ENCODE measurements at regions not wholly inside any gene's neighbourhood (a gene's known extent, or its start where the extent isn't known, plus 50 kb on each side); places are given as distances from the start of the nearest gene placed in this dataset.
"Not testable (repeated sequence)": the region's sequence is repeated elsewhere in the genome, so short reads cannot be mapped to it uniquely, and the experiment has no call there.

- DNase-seq = no peak
Observed at GRCh38 chr4:158958489-158959270, 144.2 kb upstream of the RAPGEF2 start.

DNA sequence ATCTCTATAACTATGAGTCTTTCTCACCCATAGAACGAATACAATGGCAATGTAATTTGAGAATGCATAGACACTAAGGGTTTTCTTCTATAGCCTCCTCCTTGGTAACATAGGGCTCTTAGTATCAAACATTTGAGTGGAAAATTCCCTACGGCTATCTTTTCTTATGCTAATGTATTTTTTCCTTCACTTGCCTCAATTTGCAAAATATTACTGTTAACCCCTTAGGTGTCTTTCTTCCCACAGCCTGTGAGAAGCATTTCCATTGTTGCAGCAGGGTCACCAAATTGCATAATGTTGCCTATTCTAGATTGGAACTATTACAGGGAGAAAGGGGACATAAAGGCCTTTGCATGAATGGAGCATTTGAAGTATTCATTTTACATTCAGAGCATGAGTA is 140.5 kb upstream of the RAPGEF2 start:
- no peak for DNase-seq

- DNase-seq = not testable (repeated sequence)
Observed at GRCh38 chr4:158963282-158963681, 139.6 kb upstream of the RAPGEF2 start.

- no peak for DNase-seq
Observed at GRCh38 chr4:158964114-158964727, 138.7 kb upstream of the RAPGEF2 start.

GRCh38 chr4:158964728-158965124 is 138.2 kb upstream of the RAPGEF2 start:
- no peak for DNase-seq

DNA sequence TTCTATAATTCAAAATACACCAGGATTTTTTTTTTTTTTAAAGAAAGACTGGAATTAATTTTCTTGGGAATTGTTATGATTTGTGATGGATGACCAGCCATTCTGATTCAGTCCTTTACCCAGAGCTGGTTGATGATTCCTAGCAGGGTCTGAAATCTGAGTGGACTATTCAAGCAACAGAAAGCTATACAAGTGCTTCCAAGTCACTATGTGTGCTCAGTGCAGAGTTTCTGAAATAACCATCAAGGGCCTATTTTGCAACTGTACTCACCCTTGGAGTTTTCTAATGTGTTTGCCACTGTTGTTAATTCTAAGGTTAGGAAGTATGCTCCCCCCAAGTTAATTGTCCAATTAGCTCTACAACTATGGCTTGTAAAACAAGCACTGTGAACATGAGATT is 137.7 kb upstream of the RAPGEF2 start:
- DNase-seq = no peak

GRCh38 chr4:158966091-158966490 is 136.8 kb upstream of the RAPGEF2 start:
- no peak for DNase-seq

DNA sequence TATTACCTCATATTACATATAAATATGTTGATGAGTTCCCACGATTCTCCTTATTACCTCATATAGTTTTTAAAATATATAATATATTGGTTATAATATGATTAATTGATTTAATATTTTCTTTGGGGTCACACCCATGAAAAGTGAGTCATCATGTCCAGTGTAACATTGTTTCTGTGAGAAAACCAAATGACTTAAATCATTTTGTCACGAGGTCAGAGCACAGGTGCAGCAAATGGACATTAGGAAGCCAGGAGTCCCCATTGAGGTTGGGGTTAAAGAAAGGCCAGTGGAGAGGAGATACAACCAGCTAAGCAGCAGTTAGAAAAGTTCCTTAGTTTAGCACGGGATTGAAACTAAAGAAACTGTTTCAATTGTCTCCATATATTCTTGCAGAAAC is 133.9 kb upstream of the RAPGEF2 start:
- DNase-seq = no peak

DNA sequence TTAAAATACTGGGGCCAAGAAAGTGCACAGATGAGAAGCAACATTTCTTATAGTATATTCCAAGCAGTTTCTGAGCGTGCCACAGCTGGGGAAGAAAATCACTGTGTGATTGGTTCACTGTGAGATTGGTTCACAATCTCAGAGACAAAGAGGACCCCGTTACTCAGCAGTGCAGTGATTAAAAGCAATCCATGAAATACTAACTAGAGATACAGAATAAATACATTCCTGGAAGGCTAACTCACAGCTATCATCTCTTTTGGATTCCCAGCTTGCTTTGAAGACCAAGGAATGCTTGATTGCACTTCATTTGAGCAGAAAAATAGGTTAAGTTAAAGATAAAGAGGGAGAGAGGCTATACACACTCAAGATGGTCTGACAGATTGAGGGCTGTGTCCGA is 132.1 kb upstream of the RAPGEF2 start:
- no peak for DNase-seq

DNA sequence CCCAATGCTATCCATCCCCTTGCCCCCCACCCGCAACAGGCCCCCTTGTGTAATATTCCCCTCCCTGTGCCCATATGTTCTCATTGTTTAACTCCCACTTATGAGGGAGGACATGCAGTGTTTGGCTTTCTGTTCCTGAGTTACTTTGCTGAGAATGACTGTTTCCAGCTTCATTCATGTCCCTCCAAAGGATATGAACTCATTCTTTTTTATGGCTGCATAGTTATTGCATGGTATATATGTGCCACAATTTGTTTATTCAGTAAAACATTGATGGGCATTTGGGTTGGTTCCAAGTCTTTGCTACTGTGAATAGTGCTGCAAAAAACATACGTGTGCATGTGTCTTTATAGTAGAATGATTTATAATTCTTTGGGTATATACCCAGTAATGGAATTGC is 128.4 kb upstream of the RAPGEF2 start:
- not testable (repeated sequence) for DNase-seq

DNA sequence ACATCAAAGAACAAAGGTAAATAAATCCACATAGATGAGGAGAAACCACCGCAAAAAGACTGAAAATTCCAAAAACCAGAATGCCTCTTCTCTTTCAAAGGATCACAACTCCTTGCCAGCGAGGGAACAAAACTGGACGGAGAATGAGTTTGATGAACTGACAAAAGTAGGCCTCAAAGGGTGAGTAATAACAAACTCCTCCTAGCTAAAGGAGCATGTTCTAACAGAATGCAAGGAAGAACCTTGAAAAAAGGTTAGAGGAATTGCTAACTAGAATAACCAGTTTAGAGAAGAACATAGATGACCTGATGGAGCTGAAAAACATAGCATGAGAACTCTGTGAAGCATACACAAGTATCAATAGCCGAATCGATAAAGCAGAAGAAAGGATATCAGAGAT is 122.2 kb upstream of the RAPGEF2 start:
- DNase-seq = not testable (repeated sequence)

DNA sequence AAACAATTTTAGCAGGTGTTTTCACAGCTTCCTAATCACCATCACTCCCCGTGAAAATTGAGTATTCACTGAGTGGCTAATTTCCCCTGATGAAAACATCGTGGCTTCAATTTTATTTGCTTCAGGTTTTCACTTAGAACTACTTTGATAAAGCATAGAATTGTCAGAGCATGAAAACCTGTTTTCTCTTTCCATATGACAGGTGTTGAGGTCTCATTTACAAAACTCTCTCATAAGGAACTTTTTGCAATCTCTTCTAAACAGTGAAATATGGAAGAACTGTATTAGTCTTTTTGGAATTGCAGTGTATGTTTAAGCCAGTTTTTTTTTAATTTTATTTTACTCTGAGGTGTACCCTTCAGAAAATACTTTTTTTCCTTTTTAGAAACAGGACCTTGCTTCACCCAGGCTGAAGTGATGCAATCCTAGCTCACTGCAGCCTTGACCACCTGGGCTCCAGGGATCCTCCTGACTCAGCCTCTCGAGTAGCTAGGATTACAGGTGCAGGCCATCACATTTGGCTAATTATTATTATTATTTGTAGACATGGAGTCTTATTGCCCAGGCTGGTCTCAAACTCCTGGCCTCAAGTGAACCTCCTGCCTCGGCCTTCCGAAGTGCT is 111.2 kb upstream of the RAPGEF2 start:
- DNase-seq = no peak

GRCh38 chr4:158993891-158994290 is 109.0 kb upstream of the RAPGEF2 start:
- DNase-seq = no peak

- DNase-seq = no peak
Observed at GRCh38 chr4:158995040-158995439, 107.8 kb upstream of the RAPGEF2 start.

DNA sequence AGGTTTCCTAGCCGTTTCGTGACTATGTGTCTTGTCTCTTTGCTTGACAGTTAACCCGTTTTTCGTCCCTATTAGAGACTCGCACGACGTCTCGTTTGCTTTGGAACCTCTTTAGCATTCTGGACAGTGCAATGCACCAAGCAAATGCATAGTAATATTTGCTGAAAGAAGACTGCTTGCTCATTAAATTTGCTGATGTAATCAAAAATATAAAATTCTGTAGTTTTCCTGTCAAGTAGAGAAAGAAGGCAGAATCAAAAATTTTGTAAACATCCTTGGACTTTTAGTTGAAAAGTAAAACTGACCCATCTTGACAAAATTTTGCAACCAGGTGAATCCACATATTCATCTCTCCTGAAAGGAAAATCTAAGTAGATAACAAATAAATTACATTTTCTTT is 106.9 kb upstream of the RAPGEF2 start:
- no peak for DNase-seq

DNA sequence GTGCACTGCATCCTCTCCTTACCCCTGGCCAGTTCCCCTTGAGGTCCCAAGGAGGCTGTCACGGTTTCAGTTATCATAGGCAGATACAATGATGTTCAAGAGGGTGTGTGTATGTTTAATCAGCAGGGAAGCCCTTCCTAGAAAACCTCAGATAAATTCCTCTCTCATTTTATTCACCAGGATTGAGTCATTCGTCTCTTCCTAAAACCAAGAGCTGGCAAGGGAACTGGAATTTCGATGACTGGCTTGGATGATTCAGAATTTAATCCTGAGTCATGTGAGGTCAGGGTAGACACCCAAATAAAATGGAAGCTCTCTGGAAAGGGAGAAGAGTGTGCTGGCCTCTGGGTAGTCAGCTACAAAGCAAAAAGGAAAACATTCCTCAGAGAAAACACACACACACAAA is 106.2 kb upstream of the RAPGEF2 start:
- no peak for DNase-seq

DNA sequence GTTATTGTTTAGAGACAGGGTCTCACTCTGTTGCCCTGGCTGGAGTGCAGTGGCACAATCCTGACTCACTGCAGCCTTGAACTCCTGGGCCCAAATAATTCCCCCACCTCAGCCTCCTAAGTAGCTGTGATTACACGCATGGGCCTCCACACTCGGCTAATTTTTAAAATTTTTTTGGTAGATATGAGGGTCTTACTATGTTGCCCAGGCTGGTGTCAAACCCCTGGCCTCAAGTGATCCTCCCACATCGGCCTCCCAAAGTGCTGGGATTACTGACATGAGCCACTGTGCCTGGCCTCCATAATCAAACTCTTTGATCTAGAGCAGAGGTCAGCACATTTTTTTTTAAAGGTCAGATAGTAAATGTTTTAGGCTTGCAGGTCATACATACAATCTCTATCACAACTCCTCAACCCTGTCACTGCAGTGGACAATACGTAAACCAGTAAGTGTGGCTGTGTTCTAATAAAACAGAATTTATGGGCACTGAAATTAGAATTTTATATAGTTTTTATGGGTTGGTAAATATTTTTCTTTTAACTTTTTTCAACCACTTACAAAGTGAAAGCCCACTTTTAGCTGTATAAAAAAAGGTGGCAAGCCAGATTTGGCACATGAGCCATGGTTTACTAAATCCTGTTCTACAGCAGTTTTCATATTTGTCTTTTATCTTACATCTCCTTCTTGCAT is 105.1 kb upstream of the RAPGEF2 start:
- no peak for DNase-seq

DNA sequence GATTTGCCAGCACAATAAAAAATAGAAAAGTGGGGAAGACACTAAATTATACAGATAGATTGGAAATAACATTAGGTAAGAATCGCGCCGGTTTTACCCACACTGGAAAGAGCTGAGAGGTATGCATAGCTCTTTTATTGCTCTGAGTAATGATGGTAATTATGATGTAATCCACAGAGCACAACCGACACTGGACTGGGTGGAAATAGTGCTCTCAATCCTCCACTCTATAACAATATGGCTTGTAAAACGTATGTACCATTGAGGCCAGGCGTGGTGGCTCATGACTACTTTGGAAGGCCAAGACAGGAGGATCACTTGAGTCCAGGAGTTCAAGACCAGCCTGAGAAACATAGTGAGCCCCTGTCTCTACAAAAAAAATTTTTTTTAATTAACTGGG is 104.3 kb upstream of the RAPGEF2 start:
- no peak for DNase-seq

DNA sequence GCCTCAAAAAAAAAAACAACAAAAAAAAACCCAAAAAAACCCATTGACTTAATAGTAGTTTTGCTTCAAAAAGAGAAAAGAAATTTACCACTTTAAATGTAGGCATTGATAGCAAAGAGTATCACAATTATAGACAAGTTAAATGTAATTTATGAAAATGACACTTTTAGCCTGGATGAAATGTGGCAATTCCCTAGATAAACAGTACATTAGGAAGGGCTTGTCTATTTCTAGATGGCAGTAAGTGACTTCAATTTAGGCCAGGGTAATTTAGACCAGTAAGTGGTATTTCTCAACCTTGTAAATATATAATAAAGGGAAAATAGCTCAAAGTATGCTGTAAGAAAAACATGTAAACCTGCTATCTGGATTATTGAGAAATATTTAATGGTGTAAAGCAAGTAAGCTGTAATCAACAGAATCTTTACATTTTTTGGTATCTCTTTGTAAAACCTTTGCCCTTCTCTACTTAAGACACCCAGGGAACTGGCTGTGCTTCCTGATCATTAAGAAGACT is 103.7 kb upstream of the RAPGEF2 start:
- no peak for DNase-seq

GRCh38 chr4:158999849-159000248 is 103.0 kb upstream of the RAPGEF2 start:
- no peak for DNase-seq

GRCh38 chr4:159002950-159003349 is 99.9 kb upstream of the RAPGEF2 start:
- DNase-seq = no peak

DNA sequence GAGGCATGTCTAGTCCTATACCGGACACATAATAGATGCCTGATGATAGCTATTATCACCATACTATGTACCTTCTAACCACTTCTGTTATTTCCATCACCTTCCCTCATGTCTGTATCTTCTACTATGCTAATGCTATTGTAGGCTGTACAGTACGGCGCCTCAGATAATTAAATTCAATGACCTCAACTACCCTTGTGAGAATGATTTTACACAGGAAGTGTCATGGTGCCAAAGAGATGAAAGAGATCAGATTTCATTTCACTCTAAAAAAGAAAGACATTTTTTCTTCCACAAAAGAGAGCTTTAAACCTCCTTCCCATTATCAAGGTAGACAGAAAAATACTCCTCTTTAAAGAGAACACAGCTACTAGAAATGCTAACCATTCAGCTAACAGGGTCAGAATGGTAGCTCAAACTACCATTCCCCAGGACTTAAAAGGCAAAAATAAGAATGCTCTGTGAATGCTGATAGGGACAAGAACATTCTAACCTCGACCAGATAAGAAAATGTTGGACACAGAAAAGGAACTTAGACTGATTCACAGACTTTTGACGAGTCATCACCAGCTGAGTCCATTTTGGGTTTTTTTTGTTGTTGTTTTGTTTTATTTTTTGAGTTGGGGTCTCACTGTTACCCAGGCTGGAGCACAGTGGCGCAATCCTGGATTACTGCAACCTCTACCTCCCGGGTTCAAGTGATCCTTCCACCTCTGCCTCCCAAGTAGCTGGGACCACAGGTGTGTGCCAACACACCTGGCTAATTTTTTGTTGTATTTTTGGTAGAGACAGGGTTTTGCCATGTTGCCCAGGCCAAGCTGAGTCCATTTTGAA is 99.2 kb upstream of the RAPGEF2 start:
- no peak for DNase-seq

- DNase-seq = no peak
Observed at GRCh38 chr4:159006202-159006601, 96.7 kb upstream of the RAPGEF2 start.
